PC-3 (cell line): ENCODE measurements at regions not wholly inside any gene's neighbourhood (a gene's known extent, or its start where the extent isn't known, plus 50 kb on each side); places are given as distances from the start of the nearest gene placed in this dataset.

Experiments
- ATAC-seq: fragments of 200-7000 bp; cut with Tn5 transposase; 2 replicates; pipeline ENCODE4 v1.9.1; 2020; ENCODE audit warnings: mild to moderate bottlenecking, moderate library complexity
- BruUV-seq: library from RNA; stranded (reverse); fragments of 400-500 nt; replicated peaks from 2 replicates; lab custom pipeline; 2021; lab: Mats Ljungman, UMichigan
- CTCF ChIA-PET: fragments of 300-600 bp; sonication (Branson Sonifier 250); formaldehyde crosslinking; loops from one replicate; lab custom pipeline; 2022; ENCODE audit warnings: antibody characterized with exemption; lab: Charles Lee
- POLR2A ChIA-PET: fragments of 300-600 bp; sonication (Branson Sonifier 250); formaldehyde crosslinking; loops from one replicate; lab custom pipeline; 2022; ENCODE audit warnings: antibody characterized with exemption; ENCODE audit not compliant: unreplicated experiment; lab: Charles Lee
- DNase-seq: peaks from one replicate; pipeline ENCODE4 v3.0.0-alpha.2; 2015
- H2AFZ ChIP-seq: fragments of 300-600 bp; sonication (generic); 2 replicates; pipeline ENCODE4 v1.6.0; 2016; ENCODE audit warnings: antibody characterized with exemption, low read length
- H3F3A ChIP-seq: fragments of 300-600 bp; sonication (generic); one replicate; pipeline ENCODE4 v1.6.0; 2017; ENCODE audit warnings: antibody characterized with exemption, low read length, control low read depth, mild to moderate bottlenecking; ENCODE audit not compliant: unreplicated experiment
- H3K27ac ChIP-seq: fragments of 300-600 bp; sonication (generic); 2 replicates; pipeline ENCODE4 v1.5.1; 2016; ENCODE audit warnings: mild to moderate bottlenecking, low read length
- H3K27me3 ChIP-seq: fragments of 300-600 bp; sonication (generic); 2 replicates; pipeline ENCODE4 v1.6.1; 2016; ENCODE audit warnings: low read length, mixed read lengths
- H3K36me3 ChIP-seq: fragments of 300-600 bp; sonication (generic); 2 replicates; pipeline ENCODE4 v1.6.1; 2016; ENCODE audit warnings: low read depth, mixed run types, low read length, mixed read lengths
- H3K4me1 ChIP-seq: fragments of 300-600 bp; sonication (generic); 2 replicates; pipeline ENCODE4 v1.5.1; 2016; ENCODE audit warnings: low read length; ENCODE audit not compliant: insufficient read depth
- H3K4me2 ChIP-seq: fragments of 300-600 bp; sonication (generic); 2 replicates; pipeline ENCODE4 v1.6.0; 2016; ENCODE audit warnings: low read length
- H3K4me3 ChIP-seq: fragments of 300-600 bp; sonication (generic); 2 replicates; pipeline ENCODE4 v1.5.1; 2016; ENCODE audit warnings: mild to moderate bottlenecking, low read length, mixed read lengths
- H3K79me2 ChIP-seq: fragments of 300-600 bp; sonication (generic); 2 replicates; pipeline ENCODE4 v1.6.1; 2017; ENCODE audit warnings: low read length, mixed read lengths
- H3K9ac ChIP-seq: fragments of 300-600 bp; sonication (generic); 2 replicates; pipeline ENCODE4 v1.6.0; 2016; ENCODE audit warnings: mild to moderate bottlenecking, low read length
- H3K9me2 ChIP-seq: fragments of 300-600 bp; sonication (generic); replicated peaks from 2 replicates; pipeline ENCODE4 v1.6.1; 2016; ENCODE audit warnings: mixed run types, low read length, mixed read lengths
- H3K9me3 ChIP-seq: fragments of 300-600 bp; sonication (generic); 2 replicates; pipeline ENCODE4 v1.6.1; 2016; ENCODE audit warnings: low read length, mixed read lengths
- H4K20me1 ChIP-seq: fragments of 300-600 bp; sonication (generic); 2 replicates; pipeline ENCODE4 v1.6.1; 2016; ENCODE audit warnings: low read length, mixed read lengths
- EZH2 ChIP-seq: fragments of 300-600 bp; sonication (generic); IDR thresholded peaks from one replicate; pipeline ENCODE4 v1.6.1; 2017; ENCODE audit warnings: antibody characterized with exemption, mild to moderate bottlenecking, low read length; ENCODE audit not compliant: unreplicated experiment
- EZH2phosphoT487 ChIP-seq: fragments of 300-600 bp; sonication (generic); IDR thresholded peaks from 2 replicates; pipeline ENCODE4 v1.6.1; 2018; ENCODE audit warnings: mild to moderate bottlenecking, antibody characterized with exemption, low read length, borderline replicate concordance
- intact Hi-C: fragments of 100-400 bp; cut with micrococcal nuclease; formaldehyde crosslinking; loops from 2 replicates; pipeline ENCODE4 v1.9.0; 2023
- TF ChIP-seq, protein P1 (sequence below): fragments of 300-600 bp; sonication (generic); conservative IDR thresholded peaks from 2 replicates; pipeline ENCODE4 v1.5.1; 2017; ENCODE audit warnings: antibody characterized with exemption, low read depth, mild to moderate bottlenecking, low read length

DNA sequence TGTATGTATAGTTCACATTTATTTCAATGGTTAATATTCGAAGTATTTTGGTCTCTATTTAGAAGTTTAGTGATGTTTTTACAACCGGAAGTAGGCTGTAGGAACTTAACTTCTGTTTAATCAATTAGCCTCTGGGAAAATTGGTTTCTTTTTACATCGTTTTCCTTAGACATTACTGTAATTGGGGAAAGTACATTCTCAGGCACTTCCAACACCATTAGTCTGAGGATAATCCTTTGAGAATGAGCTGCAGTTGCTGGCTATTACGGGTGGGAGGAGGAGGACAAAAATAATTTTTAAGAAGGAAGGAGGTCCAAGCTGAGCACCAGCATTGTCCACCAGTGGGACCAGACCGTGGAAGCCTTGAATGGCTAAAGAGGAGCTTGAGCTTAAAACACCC is 70.4 kb upstream of the ST3GAL5 start:
- H3K4me1 ChIP-seq, result peaks cover 15% of the 10 kb centered on the region
- no peaks in the 10 kb centered on the region for H3K9me3 ChIP-seq
- intact Hi-C loops, result no loop called here
- H3K4me3 ChIP-seq, result no peak overlapping the region
- no peaks in the 10 kb centered on the region for H3F3A ChIP-seq
- CTCF ChIA-PET, result no interaction called here
- no peak overlapping the region for H3K27ac ChIP-seq
- H4K20me1 ChIP-seq, result no peaks in the 10 kb centered on the region
- no peak for ATAC-seq
- POLR2A ChIA-PET, result no interaction called here
- H3K9ac ChIP-seq, result no peak overlapping the region
- no peak overlapping the region for H2AFZ ChIP-seq
- H3K79me2 ChIP-seq, result no peaks in the 10 kb centered on the region
- no peaks in the 10 kb centered on the region for H3K27me3 ChIP-seq
- H3K4me2 ChIP-seq, result no peak overlapping the region
- no peaks in the 10 kb centered on the region for H3K36me3 ChIP-seq
- DNase-seq, result no peak
- no TSS peak for BruUV-seq
- TF ChIP-seq, protein P1, sequence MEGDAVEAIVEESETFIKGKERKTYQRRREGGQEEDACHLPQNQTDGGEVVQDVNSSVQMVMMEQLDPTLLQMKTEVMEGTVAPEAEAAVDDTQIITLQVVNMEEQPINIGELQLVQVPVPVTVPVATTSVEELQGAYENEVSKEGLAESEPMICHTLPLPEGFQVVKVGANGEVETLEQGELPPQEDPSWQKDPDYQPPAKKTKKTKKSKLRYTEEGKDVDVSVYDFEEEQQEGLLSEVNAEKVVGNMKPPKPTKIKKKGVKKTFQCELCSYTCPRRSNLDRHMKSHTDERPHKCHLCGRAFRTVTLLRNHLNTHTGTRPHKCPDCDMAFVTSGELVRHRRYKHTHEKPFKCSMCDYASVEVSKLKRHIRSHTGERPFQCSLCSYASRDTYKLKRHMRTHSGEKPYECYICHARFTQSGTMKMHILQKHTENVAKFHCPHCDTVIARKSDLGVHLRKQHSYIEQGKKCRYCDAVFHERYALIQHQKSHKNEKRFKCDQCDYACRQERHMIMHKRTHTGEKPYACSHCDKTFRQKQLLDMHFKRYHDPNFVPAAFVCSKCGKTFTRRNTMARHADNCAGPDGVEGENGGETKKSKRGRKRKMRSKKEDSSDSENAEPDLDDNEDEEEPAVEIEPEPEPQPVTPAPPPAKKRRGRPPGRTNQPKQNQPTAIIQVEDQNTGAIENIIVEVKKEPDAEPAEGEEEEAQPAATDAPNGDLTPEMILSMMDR, result no peak
- no peak for TF ChIP-seq EZH2
- TF ChIP-seq EZH2phosphoT487, result no peak
- H3K9me2 ChIP-seq, result no peaks in the 10 kb centered on the region

DNA sequence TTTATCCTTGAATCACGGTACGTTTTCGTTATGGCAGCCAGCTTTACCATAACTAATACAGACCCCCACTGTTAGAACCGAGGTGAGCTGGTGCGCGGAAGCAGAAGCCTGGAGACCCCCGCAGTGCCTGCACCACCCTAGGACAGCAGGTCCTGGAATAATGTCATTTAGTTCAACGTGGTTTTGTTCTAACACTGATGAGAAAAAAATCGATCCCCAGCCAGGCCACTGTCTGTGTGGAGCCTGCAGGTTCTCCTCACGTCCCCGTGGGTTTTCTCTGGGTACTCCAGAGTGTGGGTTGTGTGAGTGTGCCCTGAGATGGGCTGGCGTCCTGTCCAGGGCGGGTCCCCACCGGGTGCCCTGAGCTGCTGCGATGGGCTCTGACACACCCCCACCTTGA is 69.9 kb upstream of the ST3GAL5 start:
- no peak overlapping the region for H2AFZ ChIP-seq
- TF ChIP-seq, protein P1, result no peak
- no peak for TF ChIP-seq EZH2phosphoT487
- no peak for TF ChIP-seq EZH2
- ChIA-PET CTCF (no interaction called here), POLR2A (interaction anchor here (0.6 kb wide), 1 partner anchor 97 kb away, joined by 3 read pairs; no protein-coding TSS in a partner anchor)
- H4K20me1 ChIP-seq, result no peaks in the 10 kb centered on the region
- no peaks in the 10 kb centered on the region for H3K79me2 ChIP-seq
- H3K4me2 ChIP-seq, result no peak overlapping the region
- H3K4me1 ChIP-seq, result peaks cover 14% of the 10 kb centered on the region
- BruUV-seq, result no TSS peak
- no peak overlapping the region for H3K9ac ChIP-seq
- ATAC-seq (no peak), DNase-seq (no peak)
- no peaks in the 10 kb centered on the region for H3F3A ChIP-seq
- H3K27me3 ChIP-seq, result no peaks in the 10 kb centered on the region
- no peak overlapping the region for H3K27ac ChIP-seq
- intact Hi-C loops, result no loop called here
- no peaks in the 10 kb centered on the region for H3K36me3 ChIP-seq
- H3K4me3 ChIP-seq, result no peak overlapping the region
- H3K9me2 ChIP-seq, result no peaks in the 10 kb centered on the region
- H3K9me3 ChIP-seq, result no peaks in the 10 kb centered on the region

DNA sequence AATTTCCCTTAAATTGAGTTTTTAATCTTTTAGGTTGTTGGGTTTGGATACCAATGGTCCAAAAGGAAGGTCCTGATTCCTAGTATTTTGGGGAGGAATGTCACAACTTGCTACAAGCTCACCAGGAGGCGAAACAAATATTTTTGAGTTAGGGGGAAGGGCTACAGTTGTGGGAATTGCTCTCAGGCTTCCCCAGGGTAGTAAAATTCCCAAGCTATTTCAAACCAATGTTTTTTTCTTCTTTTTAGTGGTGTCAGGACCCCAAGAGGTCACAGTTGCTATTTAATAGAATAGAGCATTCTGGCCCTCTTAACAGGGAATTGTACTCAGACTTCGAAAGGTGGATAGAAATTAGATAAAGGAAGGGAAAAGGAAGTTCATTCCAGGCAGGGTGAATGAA is 68.5 kb upstream of the ST3GAL5 start:
- intact Hi-C loops, result no loop called here
- no peaks in the 10 kb centered on the region for H3K9me2 ChIP-seq
- H4K20me1 ChIP-seq, result no peaks in the 10 kb centered on the region
- H3K4me3 ChIP-seq, result no peak overlapping the region
- BruUV-seq, result no TSS peak
- H3K79me2 ChIP-seq, result no peaks in the 10 kb centered on the region
- DNase-seq (no peak), ATAC-seq (no peak)
- ChIA-PET CTCF (no interaction called here), POLR2A (no interaction called here)
- H2AFZ ChIP-seq, result no peak overlapping the region
- peaks cover 11% of the 10 kb centered on the region for H3K4me1 ChIP-seq
- no peak overlapping the region for H3K9ac ChIP-seq
- no peaks in the 10 kb centered on the region for H3F3A ChIP-seq
- no peaks in the 10 kb centered on the region for H3K9me3 ChIP-seq
- TF ChIP-seq EZH2 (no peak), EZH2phosphoT487 (no peak)
- TF ChIP-seq, protein P1, result no peak
- no peaks in the 10 kb centered on the region for H3K27me3 ChIP-seq
- H3K27ac ChIP-seq, result no peak overlapping the region
- no peaks in the 10 kb centered on the region for H3K36me3 ChIP-seq
- no peak overlapping the region for H3K4me2 ChIP-seq
